CD4-positive, alpha-beta T cell treated with Interleukin-17A for 4 hours (primary cell): ENCODE measurements at regions not wholly inside any gene's neighbourhood (a gene's known extent, or its start where the extent isn't known, plus 50 kb on each side); places are given as distances from the start of the nearest gene placed in this dataset.

Experiments
- DNase-seq: peaks from one replicate; pipeline ENCODE4 v3.0.0-alpha.2; 2020; ENCODE audit warnings: mixed read lengths

GRCh38 chr10:44435196-44435595 lies 50.3 kb upstream of the CXCL12 start:
- DNase-seq, result no peak

- DNase-seq, result no peak
Measured at GRCh38 chr10:44436240-44436639, 51.3 kb upstream of the CXCL12 start.

DNA sequence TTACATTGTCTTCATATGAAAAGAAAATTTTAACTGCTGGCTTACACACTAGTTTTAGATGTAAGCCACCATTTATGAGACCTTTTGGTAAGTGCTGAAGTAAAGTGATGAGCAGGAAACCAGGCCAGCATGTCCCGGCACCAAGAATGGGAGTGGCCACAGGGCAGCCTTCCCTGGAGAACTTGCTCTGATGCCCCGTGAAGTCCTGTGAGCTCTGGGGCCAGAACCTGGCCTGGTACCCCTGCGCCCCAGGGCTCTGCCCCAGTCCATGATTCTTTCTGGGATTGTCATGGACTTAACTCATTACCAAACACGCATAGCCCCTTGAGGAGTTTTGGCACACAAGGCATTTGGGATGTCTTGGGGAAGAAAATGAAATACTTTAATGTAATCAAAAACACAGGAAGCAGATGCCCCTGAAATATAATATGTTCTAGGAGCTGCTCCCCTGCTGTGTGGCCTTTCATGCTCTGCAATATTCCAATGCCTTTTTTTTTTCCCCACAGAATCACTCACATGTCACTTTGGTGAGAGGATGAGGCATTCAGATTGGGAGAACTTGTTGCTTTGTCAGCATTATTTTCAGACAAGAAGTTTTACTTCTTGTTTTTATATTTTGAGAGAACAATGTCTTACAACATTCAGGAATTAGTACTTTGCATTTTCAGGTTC lies 53.1 kb upstream of the CXCL12 start:
- no peak for DNase-seq

GRCh38 chr10:44439239-44439957 lies 54.5 kb upstream of the CXCL12 start:
- DNase-seq, result no peak

DNA sequence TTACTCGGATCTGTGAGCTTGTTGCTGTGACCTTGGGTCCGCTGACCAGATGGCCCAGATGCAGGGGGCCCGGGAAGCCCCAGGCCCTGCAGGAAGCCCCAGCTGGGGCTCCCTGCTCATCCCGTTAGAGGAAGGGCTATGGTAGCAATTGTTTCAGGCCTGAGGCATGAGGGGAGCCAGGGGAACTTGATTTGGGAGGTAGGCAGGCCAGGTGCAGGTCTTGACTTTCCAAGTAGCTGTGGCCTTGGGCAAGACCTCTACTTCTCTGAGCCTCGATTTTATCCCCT lies 55.0 kb upstream of the CXCL12 start:
- no peak for DNase-seq

DNA sequence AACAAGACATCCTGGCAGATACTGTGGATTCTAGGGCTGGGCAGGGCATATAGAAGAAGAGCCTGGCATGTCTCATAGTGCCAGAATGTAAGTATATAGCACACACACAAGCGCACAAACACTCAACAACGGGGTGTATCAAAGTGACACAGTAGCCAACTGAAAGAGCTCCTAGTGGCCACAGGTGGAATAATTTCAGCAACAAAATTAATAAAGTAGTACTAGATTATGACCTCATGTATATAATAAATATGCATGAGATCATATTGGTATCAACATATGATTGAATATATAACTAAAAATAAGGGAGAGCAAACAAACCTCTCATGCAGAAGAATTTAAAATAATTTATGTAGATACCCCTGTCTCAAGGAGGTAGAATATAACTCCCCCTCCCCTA lies 72.4 kb upstream of the CXCL12 start:
- no peak for DNase-seq

DNA sequence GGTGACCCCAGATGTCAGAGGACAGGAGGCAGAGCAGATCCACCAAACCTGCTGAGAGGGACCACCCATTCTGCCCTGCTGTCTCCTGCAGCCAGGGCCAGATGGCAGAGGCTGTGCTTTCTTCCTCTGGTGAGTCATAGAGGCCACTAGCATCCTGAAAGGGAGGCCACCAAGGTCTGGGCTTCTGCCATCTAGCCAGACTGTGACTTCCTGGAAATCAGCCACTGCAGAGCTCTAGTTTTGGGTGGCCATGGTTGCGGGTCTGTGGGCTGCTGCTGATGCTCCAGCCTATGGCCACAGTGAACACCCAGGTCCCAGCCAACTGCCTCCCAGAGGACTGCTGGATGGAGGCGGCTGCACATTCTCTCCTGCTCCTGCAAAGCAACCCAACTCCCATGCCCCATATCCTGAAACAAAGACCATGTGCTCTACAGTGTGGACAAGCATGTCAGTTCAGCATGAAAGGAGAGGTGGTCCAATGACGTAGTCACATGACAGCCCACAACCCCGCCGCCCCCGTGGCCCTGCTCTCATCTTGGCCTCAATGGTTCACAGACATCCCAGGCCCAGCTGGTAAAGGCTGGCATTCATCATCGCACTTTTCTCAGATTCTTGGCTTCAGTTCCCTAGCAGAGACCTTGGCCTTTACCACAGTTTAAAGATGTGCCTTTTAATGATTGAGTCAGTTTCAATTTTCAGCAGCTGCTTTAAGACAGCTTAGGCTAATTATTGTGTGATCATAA lies 73.9 kb upstream of the CXCL12 start:
- no peak for DNase-seq

DNA sequence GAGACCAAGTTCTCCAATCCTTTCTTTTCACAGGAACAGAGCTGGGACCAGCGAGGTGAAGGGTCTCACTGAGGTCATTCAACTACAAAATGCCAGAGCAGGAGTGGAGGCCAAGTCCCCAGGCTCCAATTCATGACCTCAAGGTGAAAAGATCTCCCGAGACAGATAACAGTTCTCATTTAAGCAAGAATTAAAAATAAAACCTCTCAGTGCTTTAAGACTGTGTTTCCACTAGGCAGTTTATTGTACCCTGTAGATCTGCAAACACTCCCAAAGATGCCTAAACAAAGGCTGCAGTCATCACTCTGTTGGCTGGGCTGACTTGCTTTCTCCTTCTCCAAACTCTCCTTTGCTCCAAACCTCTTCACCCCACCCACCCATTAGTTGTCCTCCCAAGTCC lies 74.8 kb upstream of the CXCL12 start:
- DNase-seq, result no peak

DNA sequence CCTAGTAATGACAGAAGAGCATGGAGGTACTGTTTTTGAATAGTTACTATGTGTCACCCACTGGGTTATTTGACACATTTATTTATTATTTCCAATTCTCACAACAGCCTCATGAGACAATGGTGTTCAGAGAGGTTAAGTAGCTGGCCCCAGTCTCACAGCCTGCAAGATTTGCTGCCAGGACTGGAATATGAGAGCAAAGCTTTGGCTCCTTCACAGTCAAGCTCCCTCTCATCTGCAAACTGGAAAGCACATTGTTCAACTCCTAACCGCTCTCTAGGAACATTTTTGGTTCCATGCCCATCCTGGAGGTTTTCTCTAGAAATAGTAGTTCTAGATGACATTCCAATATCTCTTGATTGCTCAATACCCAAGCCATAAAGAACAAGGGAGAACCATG lies 75.5 kb upstream of the CXCL12 start:
- no peak for DNase-seq

- DNase-seq, result no peak
Measured at GRCh38 chr10:44462338-44462914, 77.5 kb upstream of the CXCL12 start.

DNA sequence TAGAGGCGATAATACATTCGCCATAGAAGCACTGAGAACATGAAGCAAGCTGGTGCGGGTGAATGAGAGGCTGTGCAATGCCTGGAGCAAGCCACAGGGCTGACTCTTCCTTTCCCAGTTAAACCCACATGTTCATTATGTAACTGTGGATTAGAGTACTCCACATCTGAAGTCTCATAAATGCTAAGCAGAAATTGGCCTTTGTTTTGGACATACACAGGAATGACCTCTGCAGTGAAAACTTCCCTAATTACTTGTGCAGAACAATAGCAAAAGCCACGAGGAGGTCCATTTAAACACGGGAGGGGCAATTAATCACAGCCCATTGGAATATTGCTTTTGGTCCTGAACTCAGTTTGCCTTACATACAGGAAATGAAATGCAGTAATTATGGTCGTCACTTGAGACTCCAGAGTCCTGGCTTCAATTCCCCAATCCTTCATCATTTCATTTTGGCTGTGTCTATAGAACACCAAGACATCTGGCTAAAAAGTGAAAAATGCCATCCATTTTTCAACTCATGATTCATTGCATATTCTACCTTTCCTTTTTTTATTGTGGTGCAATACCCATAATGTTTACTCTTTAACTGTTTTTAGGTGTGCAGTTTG lies 78.7 kb upstream of the CXCL12 start:
- no peak for DNase-seq

- DNase-seq, result no peak
Measured at GRCh38 chr10:44464503-44464902, 79.6 kb upstream of the CXCL12 start.

GRCh38 chr10:44465401-44466115 lies 80.7 kb upstream of the CXCL12 start:
- no peak for DNase-seq

DNA sequence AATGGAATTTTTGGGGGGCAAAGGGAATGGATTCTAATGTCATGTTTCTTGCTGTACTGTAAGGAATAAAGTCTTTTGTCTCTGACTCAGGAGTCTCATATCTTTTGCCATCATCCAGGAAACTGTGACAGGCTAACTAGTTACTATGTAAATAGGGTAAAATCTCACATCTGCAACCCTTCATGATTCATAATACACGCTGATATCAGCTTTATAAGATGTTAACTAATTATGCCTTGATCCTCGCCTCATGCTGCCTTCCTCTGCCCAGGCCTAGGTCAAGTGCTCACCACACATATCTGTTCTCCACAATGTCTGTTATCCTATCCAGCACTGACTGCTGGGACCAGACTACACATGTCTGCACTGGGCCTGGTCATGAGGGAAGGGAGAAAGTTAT lies 81.3 kb upstream of the CXCL12 start:
- no peak for DNase-seq

GRCh38 chr10:44467090-44467489 lies 82.2 kb upstream of the CXCL12 start:
- no peak for DNase-seq

DNA sequence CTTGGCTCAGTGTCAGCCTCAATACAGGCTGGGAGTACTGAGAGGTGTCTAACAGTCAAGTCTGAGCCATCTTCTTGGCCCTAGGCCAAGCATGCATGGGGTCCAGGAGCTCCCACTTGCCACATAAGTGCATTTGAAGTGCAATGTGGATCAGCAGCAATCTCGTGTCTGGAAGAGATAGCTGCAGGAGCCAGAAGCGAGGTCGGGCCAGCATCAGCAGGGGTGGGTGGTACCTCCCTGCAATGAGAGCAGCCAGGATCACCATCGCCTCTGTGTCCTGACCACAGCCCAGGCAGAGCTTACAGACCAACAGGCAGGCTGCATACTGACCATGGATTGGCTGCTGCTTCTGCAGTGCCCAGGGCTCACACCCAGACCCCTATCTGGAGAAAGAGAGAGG lies 83.0 kb upstream of the CXCL12 start:
- DNase-seq, result no peak

GRCh38 chr10:44468525-44468924 lies 83.6 kb upstream of the CXCL12 start:
- no peak for DNase-seq

DNA sequence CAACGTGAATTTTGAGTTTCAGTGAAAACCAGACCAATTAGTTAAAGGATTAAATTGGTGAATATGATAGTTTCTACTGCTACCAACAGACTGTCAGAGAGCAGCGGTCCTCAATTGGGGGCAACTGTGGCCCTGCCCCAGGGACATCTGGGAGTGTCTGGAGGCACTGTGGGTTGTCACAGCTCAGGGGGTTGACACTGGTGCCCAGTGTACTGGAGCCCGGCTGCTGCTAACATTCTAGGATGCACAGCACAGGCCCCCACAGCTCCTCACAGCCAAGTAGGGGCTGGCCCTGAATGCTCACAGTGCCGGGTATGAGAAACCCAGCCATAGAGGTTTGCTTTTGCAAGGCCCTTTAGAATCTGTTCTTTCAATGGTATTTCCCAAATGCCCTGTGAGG lies 84.1 kb upstream of the CXCL12 start:
- DNase-seq, result no peak

- DNase-seq, result no peak
Measured at GRCh38 chr10:44470784-44471183, 85.9 kb upstream of the CXCL12 start.

DNA sequence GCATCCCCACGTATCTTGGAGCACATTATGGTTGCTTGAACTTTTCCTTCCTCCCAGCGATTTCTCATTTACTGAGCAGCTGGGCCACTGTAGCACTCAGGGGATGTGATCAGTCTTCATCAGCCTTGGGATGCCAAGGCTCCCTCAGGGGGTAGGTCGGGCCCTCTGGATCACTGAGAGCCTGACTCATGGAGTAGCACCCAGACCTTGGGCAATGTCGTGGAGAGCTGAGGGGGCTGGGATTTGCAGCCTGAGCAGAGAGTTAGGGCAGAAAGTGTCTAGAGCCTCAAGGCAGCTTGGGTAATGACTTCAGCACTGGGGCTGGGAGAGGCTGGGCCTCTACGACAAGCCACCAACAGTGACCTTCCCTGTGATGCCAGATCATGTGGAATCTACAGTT lies 86.5 kb upstream of the CXCL12 start:
- no peak for DNase-seq

GRCh38 chr10:44473146-44473545 lies 88.2 kb upstream of the CXCL12 start:
- DNase-seq, result no peak

GRCh38 chr10:44476409-44477045 lies 91.6 kb upstream of the CXCL12 start:
- no peak for DNase-seq
